Endothelial cell of umbilical vein (primary cell): ENCODE measurements at regions not wholly inside any gene's neighbourhood (a gene's known extent, or its start where the extent isn't known, plus 50 kb on each side); places are given as distances from the start of the nearest gene placed in this dataset.

ENCODE experiments used
- CTCF ChIP-seq, 2 donors: IDR thresholded peaks; 1 replicate in 1 of 2; 2 replicates in 1 of 2; pipeline ENCODE4 v1.5.1; 2011; ENCODE audit warnings: low read length in 2 of 2, mild to moderate bottlenecking in 2 of 2, moderate library complexity in 2 of 2, control low read depth in 1 of 2, inconsistent platforms in 1 of 2, low read depth in 1 of 2; ENCODE audit not compliant: insufficient read depth in 1 of 2; ENCODE audit errors: extremely low read depth in 1 of 2
- GATA2 ChIP-seq: IDR thresholded peaks from 2 replicates; pipeline ENCODE4 v1.7.0; 2011; ENCODE audit warnings: low read depth, mild to moderate bottlenecking, moderate library complexity, mixed read lengths, low read length; ENCODE audit not compliant: insufficient read length, insufficient read depth
- POLR2A ChIP-seq: IDR thresholded peaks from 2 replicates; pipeline ENCODE4 v1.6.1; 2012; ENCODE audit warnings: low read depth, mild to moderate bottlenecking, control low read depth, low read length
- POLR2AphosphoS5 ChIP-seq: IDR thresholded peaks from 2 replicates; pipeline ENCODE4 v1.6.1; 2012; ENCODE audit warnings: low read depth, mild to moderate bottlenecking, control low read depth, low read length, moderate library complexity; ENCODE audit not compliant: insufficient read depth

GRCh38 chr12:97628962-97629361, 166.4 kb downstream of the RMST start:
- TF ChIP-seq CTCF (IDR thresholded peaks at IDR 0.05; ENCODE audit: extremely low read depth in 1 of 2, insufficient read depth in 1 of 2, low read depth in 1 of 2, low read length in 2 of 2) (no peak), GATA2 (no peak), POLR2AphosphoS5 (no peak), POLR2A (no peak)
